K562 (cell line): ENCODE measurements at regions not wholly inside any gene's neighbourhood (a gene's known extent, or its start where the extent isn't known, plus 50 kb on each side); places are given as distances from the start of the nearest gene placed in this dataset.

Source experiments
- ATF2 ChIP-seq: sonication (generic); formaldehyde crosslinking; IDR thresholded peaks from 2 replicates; pipeline ENCODE4 v1.8.1; 2022; ENCODE audit warnings: missing genetic modification reagents
- ATF3 ChIP-seq, 2 experiments: fragments of 450-650 bp in 1 of 2; sonication (generic) in 1 of 2; formaldehyde crosslinking in 1 of 2; IDR thresholded peaks in 1 of 2; conservative IDR thresholded peaks in 1 of 2; 2 replicates each; pipeline versions ENCODE4 v1.6.1 to v1.8.1; 2016 to 2023; ENCODE audit warnings: mild to moderate bottlenecking in 2 of 2, moderate library complexity in 2 of 2, inconsistent platforms in 1 of 2, missing genetic modification reagents in 1 of 2
- CBFA2T2 ChIP-seq: fragments of 450-650 bp; conservative IDR thresholded peaks from 2 replicates; pipeline ENCODE4 v1.6.1; 2017; ENCODE audit warnings: mild to moderate bottlenecking
- CBX3 ChIP-seq, 2 experiments: IDR thresholded peaks; 1 replicate in 1 of 2; 2 replicates in 1 of 2; pipeline ENCODE4 v1.6.1; 2012; ENCODE audit warnings: inconsistent platforms in 2 of 2, low read length in 2 of 2, borderline replicate concordance in 1 of 2, control low read depth in 1 of 2
- CEBPB ChIP-seq: fragments of 450-650 bp; IDR thresholded peaks from 2 replicates; pipeline ENCODE4 v1.6.1; 2016; ENCODE audit warnings: missing genetic modification characterization, missing compliant biosample characterization
- DACH1 ChIP-seq: fragments of 450-650 bp; IDR thresholded peaks from 2 replicates; pipeline ENCODE4 v1.6.1; 2018; ENCODE audit not compliant: partially characterized antibody
- FOXA3 ChIP-seq, 2 experiments: fragments of 450-650 bp in 1 of 2; sonication (generic) in 1 of 2; formaldehyde crosslinking; IDR thresholded peaks in 1 of 2; conservative IDR thresholded peaks in 1 of 2; 2 replicates each; pipeline versions ENCODE4 v1.4.0 to v1.8.0; 2020 to 2022; ENCODE audit warnings: mild to moderate bottlenecking in 2 of 2, missing genetic modification reagents in 1 of 2
- FOXJ2 ChIP-seq: fragments of 200-800 bp; sonication (Bioruptor generic); IDR thresholded peaks from 2 replicates; pipeline ENCODE4 v1.6.1; 2016; ENCODE audit warnings: missing genetic modification characterization, missing compliant biosample characterization
- GATA2 ChIP-seq: sonication (generic); formaldehyde crosslinking; IDR thresholded peaks from 2 replicates; pipeline ENCODE4 v1.4.0; 2020; ENCODE audit warnings: mild to moderate bottlenecking, missing genetic modification reagents
- HES1 ChIP-seq: fragments of 450-650 bp; IDR thresholded peaks from 2 replicates; pipeline ENCODE4 v1.6.1; 2016; ENCODE audit warnings: low read depth, mild to moderate bottlenecking, moderate library complexity
- HNRNPL ChIP-seq: fragments of 200-400 bp; formaldehyde crosslinking; IDR thresholded peaks from 2 replicates; pipeline ENCODE4 v1.6.1; 2017; ENCODE audit warnings: low read depth, mild to moderate bottlenecking, low read length
- KDM4B ChIP-seq, 2 experiments: fragments of 450-650 bp in 1 of 2; sonication (generic) in 1 of 2; IDR thresholded peaks; 2 replicates each; pipeline ENCODE4 v1.6.1; 2016 to 2017; ENCODE audit warnings: borderline replicate concordance in 2 of 2, antibody characterized with exemption in 1 of 2, low read depth in 1 of 2, mild to moderate bottlenecking in 1 of 2
- MAFF ChIP-seq: IDR thresholded peaks from 2 replicates; pipeline ENCODE4 v1.6.1; 2012; ENCODE audit warnings: low read length, improper control_type of control experiment
- MAFK ChIP-seq: IDR thresholded peaks from 2 replicates; pipeline ENCODE4 v1.6.1; 2011; ENCODE audit warnings: low read length, improper control_type of control experiment
- MTA3 ChIP-seq: fragments of 450-650 bp; formaldehyde crosslinking; IDR thresholded peaks from 2 replicates; pipeline ENCODE4 v1.6.1; 2017; ENCODE audit warnings: mild to moderate bottlenecking, borderline replicate concordance
- POLR2B ChIP-seq: fragments of 450-650 bp; IDR thresholded peaks from 2 replicates; pipeline ENCODE4 v1.6.1; 2018; ENCODE audit warnings: low read depth; ENCODE audit not compliant: partially characterized antibody
- RFX1 ChIP-seq: fragments of 450-650 bp; IDR thresholded peaks from 2 replicates; pipeline ENCODE4 v1.6.1; 2016; ENCODE audit warnings: mild to moderate bottlenecking, moderate library complexity
- RFX7 ChIP-seq: fragments of 250-450 bp; sonication (Bioruptor Pico); IDR thresholded peaks from 2 replicates; pipeline ENCODE4 v1.5.1; 2021; ENCODE audit warnings: mild to moderate bottlenecking
- TFE3 ChIP-seq: fragments of 450-650 bp; formaldehyde crosslinking; IDR thresholded peaks from 2 replicates; pipeline ENCODE4 v1.4.0; 2020; ENCODE audit warnings: mild to moderate bottlenecking, mixed read lengths
- THAP7 ChIP-seq: fragments of 250-450 bp; sonication (Bioruptor Pico); IDR thresholded peaks from 2 replicates; pipeline ENCODE4 v1.5.0; 2021
- XRCC4 ChIP-seq: IDR thresholded peaks from one replicate; pipeline ENCODE4 v1.6.1; 2011; ENCODE audit not compliant: insufficient read depth, insufficient read length; ENCODE audit errors: extremely low read depth
- ZKSCAN8 ChIP-seq: fragments of 200-800 bp; sonication (Bioruptor generic); IDR thresholded peaks from 2 replicates; pipeline ENCODE4 v1.6.1; 2016; ENCODE audit warnings: missing genetic modification characterization, missing compliant biosample characterization
- ZNF217 ChIP-seq: sonication (generic); formaldehyde crosslinking; IDR thresholded peaks from 2 replicates; pipeline ENCODE4 v1.8.0; 2022; ENCODE audit warnings: mild to moderate bottlenecking, missing genetic modification reagents
- ZNF311 ChIP-seq: fragments of 250-450 bp; sonication (Bioruptor Pico); IDR thresholded peaks from 2 replicates; pipeline ENCODE4 v1.4.0; 2020; ENCODE audit warnings: mild to moderate bottlenecking, moderate library complexity
- ZNF785 ChIP-seq: fragments of 250-450 bp; sonication (Bioruptor Pico); IDR thresholded peaks from 2 replicates; pipeline ENCODE4 v1.4.0; 2020; ENCODE audit warnings: mild to moderate bottlenecking

GRCh38 chr13:50187352-50188029 lies 172.2 kb downstream of the KCNRG start (continued):
- TF ChIP-seq TFE3 (CRISPR knock-in tag) (no peak), ZNF217 (CRISPR knock-in tag) (no peak), MAFK (no peak), DACH1 (no peak), ZNF785 (CRISPR knock-in tag) (no peak), XRCC4 (no peak), HES1 (no peak), GATA2 (CRISPR knock-in tag) (no peak), CEBPB (tag) (peak; percentile 87), HNRNPL (no peak), FOXJ2 (tag) (peak; percentile 78), CBX3 (IDR thresholded peaks at IDR 0.05; ENCODE audit: borderline replicate concordance in 1 of 2, low read length in 2 of 2) (no peak), RFX7 (CRISPR knock-in tag) (no peak), CBFA2T2 (no peak), FOXA3 (CRISPR knock-in tag; conservative IDR thresholded peaks at IDR 0.05 in 1 of 2, IDR thresholded peaks at IDR 0.05 in 1 of 2) (no peak), MTA3 (no peak), POLR2B (no peak), ATF2 (CRISPR knock-in tag) (no peak), THAP7 (CRISPR knock-in tag) (no peak), RFX1 (peak; percentile 66), KDM4B (IDR thresholded peaks at IDR 0.05; ENCODE audit: borderline replicate concordance in 2 of 2, low read depth in 1 of 2) (no peak), ZKSCAN8 (no peak), ATF3 (IDR thresholded peaks at IDR 0.05) (peak; percentile 29; the same call in 1 of the 2 replicates), ATF3 (CRISPR knock-in tag; conservative IDR thresholded peaks at IDR 0.05) (no peak), ZNF311 (no peak), MAFF (no peak)
